ENCODE measurements at regions not wholly inside any gene's neighbourhood (a gene's known extent, or its start where the extent isn't known, plus 50 kb on each side); places are given as distances from the start of the nearest gene placed in this dataset.

DNA sequence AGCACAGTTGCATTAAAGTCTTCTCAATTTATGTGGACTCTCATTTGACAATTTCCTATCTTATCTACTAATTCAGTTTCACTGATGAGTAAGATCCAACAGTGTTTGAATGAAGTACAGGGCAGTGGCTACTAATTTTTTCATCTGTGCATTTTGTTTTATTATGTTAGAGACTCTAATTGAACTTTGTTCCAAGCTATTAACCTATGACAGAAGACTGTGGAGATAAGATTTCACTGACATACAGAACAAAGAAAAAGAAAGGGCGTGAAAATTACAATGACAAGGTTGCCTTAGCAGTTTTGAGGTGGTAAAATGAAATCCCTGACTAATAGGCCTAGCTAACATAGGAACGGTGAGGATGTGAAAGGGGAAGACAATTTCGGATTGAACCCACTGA is 153.2 kb upstream of the SOX5 start:
- Histone ChIP-seq H3K4me3 (no peak overlapping the region), H3K4me1 (no peaks in the 10 kb centered on the region), H3K36me3 (no peaks in the 10 kb centered on the region), H3K27ac (no peak overlapping the region), H3K9me3 (peaks cover 0 to 13% (median 0%) of the 10 kb centered on the region in 4 donors), H3K27me3 (no peaks in the 10 kb centered on the region)
- 78 to 82% methylated on average over 3 of the region's 3 CpGs for WGBS, 2 donors
- no peak for TF ChIP-seq POLR2A (IDR thresholded peaks at IDR 0.05)
- TF ChIP-seq EP300 (IDR thresholded peaks at IDR 0.05) = no peak
- TF ChIP-seq, protein P1, sequence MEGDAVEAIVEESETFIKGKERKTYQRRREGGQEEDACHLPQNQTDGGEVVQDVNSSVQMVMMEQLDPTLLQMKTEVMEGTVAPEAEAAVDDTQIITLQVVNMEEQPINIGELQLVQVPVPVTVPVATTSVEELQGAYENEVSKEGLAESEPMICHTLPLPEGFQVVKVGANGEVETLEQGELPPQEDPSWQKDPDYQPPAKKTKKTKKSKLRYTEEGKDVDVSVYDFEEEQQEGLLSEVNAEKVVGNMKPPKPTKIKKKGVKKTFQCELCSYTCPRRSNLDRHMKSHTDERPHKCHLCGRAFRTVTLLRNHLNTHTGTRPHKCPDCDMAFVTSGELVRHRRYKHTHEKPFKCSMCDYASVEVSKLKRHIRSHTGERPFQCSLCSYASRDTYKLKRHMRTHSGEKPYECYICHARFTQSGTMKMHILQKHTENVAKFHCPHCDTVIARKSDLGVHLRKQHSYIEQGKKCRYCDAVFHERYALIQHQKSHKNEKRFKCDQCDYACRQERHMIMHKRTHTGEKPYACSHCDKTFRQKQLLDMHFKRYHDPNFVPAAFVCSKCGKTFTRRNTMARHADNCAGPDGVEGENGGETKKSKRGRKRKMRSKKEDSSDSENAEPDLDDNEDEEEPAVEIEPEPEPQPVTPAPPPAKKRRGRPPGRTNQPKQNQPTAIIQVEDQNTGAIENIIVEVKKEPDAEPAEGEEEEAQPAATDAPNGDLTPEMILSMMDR (IDR thresholded peaks at IDR 0.05) = no peak
- no peak for DNase-seq (ENCODE audit: low spot score in 2 of 2)

DNA sequence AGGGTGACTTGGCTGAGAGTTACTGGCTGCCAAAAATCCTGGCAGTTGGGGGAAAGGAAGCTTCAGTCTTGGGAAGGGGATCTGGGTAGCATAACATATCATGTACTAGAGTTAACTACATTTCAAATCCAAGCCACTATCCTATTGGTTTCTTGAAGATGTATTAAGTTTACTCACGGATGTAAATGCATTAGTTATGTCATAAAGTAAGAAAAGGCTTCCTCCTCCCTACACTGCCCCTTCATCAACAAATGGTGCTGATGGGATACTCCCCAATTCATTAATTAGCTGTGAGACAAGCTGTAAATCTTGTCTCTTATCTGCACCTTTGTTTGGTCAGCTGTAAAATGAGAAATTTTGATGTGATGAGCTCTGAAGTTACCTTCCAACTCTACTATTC is 150.1 kb upstream of the SOX5 start:
- 71 to 93% methylated on average over 1 of the region's 1 CpG for WGBS, 2 donors
- Histone ChIP-seq H3K36me3 (no peaks in the 10 kb centered on the region), H3K27me3 (no peaks in the 10 kb centered on the region), H3K9me3 (peaks cover 0 to 12% (median 0%) of the 10 kb centered on the region in 4 donors), H3K4me1 (no peaks in the 10 kb centered on the region), H3K27ac (no peak overlapping the region), H3K4me3 (no peak overlapping the region)
- DNase-seq (ENCODE audit: low spot score in 2 of 2) = no peak
- TF ChIP-seq, protein P1 (IDR thresholded peaks at IDR 0.05) = no peak
- TF ChIP-seq POLR2A (IDR thresholded peaks at IDR 0.05) (no peak), EP300 (IDR thresholded peaks at IDR 0.05) (no peak)

DNA sequence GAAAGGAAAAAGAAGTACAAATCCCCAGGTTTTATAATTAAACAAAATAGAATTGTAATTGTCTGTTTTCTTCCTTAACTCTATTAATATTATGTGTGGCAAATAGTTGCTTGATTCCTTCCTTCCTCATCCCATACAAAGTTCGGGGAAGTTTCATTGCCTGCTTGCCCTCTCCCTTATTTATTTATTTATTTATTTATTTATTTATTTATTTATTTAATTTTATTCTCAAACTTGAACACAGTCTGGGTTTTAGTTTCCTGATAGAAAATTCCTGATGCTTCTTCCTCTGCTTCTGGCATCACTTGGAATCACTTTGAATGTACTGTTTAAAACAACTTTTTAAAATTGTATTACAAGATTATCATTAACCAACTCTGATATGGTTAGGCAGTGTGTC is 145.8 kb upstream of the SOX5 start:
- H3K9me3 ChIP-seq = no peaks in the 10 kb centered on the region
- H3K4me3 ChIP-seq = no peak overlapping the region
- 94 to 96% methylated on average over 1 of the region's 1 CpG for WGBS, 2 donors
- peaks cover 0 to 3% (median 0%) of the 10 kb centered on the region in 4 donors for H3K4me1 ChIP-seq
- no peak overlapping the region for H3K27ac ChIP-seq
- no peak for DNase-seq (ENCODE audit: low spot score in 2 of 2)
- H3K27me3 ChIP-seq = no peaks in the 10 kb centered on the region
- TF ChIP-seq, protein P1 (IDR thresholded peaks at IDR 0.05) = no peak
- H3K36me3 ChIP-seq = no peaks in the 10 kb centered on the region

DNA sequence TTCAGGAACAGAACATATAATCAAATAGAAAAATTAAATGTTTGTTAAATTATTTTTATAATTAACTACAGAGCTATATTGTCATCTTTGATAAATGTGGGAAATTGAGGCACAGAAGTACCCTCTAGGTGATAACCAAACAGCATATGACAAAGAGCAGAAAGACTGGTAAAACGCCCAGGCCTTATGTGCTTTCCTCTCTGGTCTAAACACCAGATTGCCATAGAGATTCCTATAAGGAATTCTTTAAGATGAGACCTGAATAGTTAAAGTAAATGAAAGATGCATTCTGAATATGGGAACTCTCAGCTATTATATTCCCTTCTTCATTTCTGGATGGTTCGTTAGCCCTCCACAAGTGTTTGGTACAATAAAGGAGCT is 140.0 kb upstream of the SOX5 start:
- Histone ChIP-seq H3K4me3 (no peak overlapping the region), H3K4me1 (peaks cover 0 to 3% (median 0%) of the 10 kb centered on the region in 4 donors), H3K36me3 (no peaks in the 10 kb centered on the region), H3K27me3 (no peaks in the 10 kb centered on the region), H3K9me3 (no peaks in the 10 kb centered on the region), H3K27ac (no peak overlapping the region)
- no peak for DNase-seq (ENCODE audit: low spot score in 2 of 2)
- no peak for TF ChIP-seq POLR2A (IDR thresholded peaks at IDR 0.05)
- TF ChIP-seq, protein P1 (IDR thresholded peaks at IDR 0.05) = no peak
- no peak for TF ChIP-seq EP300 (IDR thresholded peaks at IDR 0.05)
- 87 to 92% methylated on average over 2 of the region's 2 CpGs for WGBS, 2 donors

DNA sequence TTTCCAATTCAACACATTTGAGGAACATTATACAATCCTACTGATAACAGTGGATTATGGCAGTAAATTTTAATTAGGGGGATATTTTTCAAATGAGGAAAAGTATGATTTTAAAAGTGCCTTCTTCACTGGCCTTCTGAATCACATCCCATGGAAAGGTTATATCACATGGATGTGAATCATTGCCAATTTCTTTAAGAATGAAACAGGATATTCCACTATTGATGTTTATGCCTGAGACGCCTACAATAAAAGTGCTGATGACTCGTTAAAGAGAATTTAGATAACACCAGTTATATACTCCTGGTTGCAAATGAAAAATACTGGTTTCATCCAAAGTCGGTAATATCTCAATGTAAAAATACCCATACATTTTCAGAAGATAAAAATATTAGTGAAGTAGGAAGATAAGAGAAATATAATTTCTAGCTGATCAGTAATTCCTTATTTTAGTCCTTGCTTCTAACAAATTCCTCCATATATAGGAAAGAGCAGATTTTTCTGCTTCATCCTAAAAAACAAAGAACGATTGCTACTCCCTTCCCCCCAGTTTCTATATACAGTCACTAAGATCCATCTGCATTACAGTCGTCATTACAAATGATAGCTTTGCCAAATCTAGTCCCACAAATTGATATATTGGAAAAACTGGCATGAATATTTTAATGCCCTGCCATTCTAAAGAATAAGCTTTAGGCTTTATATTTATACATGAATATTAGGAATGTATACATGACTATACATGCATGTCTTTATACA is 139.5 kb upstream of the SOX5 start:
- 88 to 91% methylated on average over 5 of the region's 5 CpGs for WGBS, 2 donors
- TF ChIP-seq POLR2A (IDR thresholded peaks at IDR 0.05) (no peak), EP300 (IDR thresholded peaks at IDR 0.05) (no peak)
- TF ChIP-seq, protein P1 (IDR thresholded peaks at IDR 0.05) = no peak
- DNase-seq (ENCODE audit: low spot score in 2 of 2) = no peak
- Histone ChIP-seq H3K27me3 (no peaks in the 10 kb centered on the region), H3K4me1 (peaks cover 0 to 3% (median 0%) of the 10 kb centered on the region in 4 donors), H3K4me3 (no peak overlapping the region), H3K9me3 (no peaks in the 10 kb centered on the region), H3K27ac (no peak overlapping the region), H3K36me3 (no peaks in the 10 kb centered on the region)
